K562 (cell line): ENCODE measurements at regions not wholly inside any gene's neighbourhood (a gene's known extent, or its start where the extent isn't known, plus 50 kb on each side); places are given as distances from the start of the nearest gene placed in this dataset.
A peak's percentile ranks its signal among the peaks of the same experiment; 100 is the strongest.

Source experiments
- ADNP ChIP-seq: fragments of 200-800 bp; sonication (Bioruptor generic); IDR thresholded peaks from 2 replicates; pipeline ENCODE4 v1.6.1; 2016; ENCODE audit warnings: missing genetic modification characterization, missing compliant biosample characterization
- C11orf30 ChIP-seq: fragments of 450-650 bp; IDR thresholded peaks from 2 replicates; pipeline ENCODE4 v1.6.1; 2016; ENCODE audit warnings: low read depth, mild to moderate bottlenecking
- TEAD4 ChIP-seq, 2 experiments: sonication (generic) in 1 of 2; formaldehyde crosslinking in 1 of 2; IDR thresholded peaks; 2 replicates each; pipeline versions ENCODE4 v1.6.1 to v1.8.0; 2012 to 2022; ENCODE audit warnings: borderline replicate concordance in 1 of 2, inconsistent platforms in 1 of 2, low read length in 1 of 2, mild to moderate bottlenecking in 1 of 2, missing genetic modification reagents in 1 of 2
- ZKSCAN1 ChIP-seq: fragments of 150-350 bp; IDR thresholded peaks from 2 replicates; pipeline ENCODE4 v1.6.1; 2016; ENCODE audit warnings: low read depth, low read length
- TF ChIP-seq, protein P1 (sequence below): fragments of 450-650 bp; IDR thresholded peaks from 2 replicates; pipeline ENCODE4 v1.6.1; 2017; ENCODE audit warnings: antibody characterized with exemption, mild to moderate bottlenecking
- TF ChIP-seq, protein P2 (sequence below): sonication (generic); formaldehyde crosslinking; IDR thresholded peaks from 2 replicates; pipeline ENCODE4 v1.8.1; 2022; ENCODE audit warnings: missing genetic modification reagents
- TF ChIP-seq, protein P3 (sequence below), 2 experiments: fragments of 200-800 bp in 1 of 2; sonication (Bioruptor generic) in 1 of 2; sonication (generic) in 1 of 2; formaldehyde crosslinking in 1 of 2; IDR thresholded peaks in 1 of 2; conservative IDR thresholded peaks in 1 of 2; 2 replicates each; pipeline versions ENCODE4 v1.5.0 to v1.6.1; 2016 to 2020; ENCODE audit warnings: missing compliant biosample characterization in 1 of 2, missing genetic modification characterization in 1 of 2, missing genetic modification reagents in 1 of 2

DNA sequence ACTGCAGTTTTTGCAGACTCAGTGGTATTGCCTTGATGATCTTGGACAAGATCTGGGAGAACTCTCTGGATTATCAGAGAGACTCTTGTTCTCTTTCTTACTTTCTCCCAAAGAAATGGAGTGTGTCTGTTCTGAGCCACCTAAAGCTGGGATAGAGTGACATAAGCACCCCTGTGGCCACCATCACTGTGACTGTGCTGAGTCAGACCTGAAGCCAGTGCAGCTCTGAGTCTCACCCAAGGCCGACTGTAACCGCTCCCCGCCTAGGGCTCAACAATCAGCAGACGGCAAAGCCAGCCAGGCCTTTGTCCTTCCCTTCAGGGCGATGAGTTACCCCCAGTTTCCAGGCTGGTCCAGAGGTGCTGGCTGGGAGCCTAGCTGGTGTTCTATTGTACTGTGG lies 795.6 kb downstream of the UQCRFS1 start (continued):
- TF ChIP-seq, protein P1, sequence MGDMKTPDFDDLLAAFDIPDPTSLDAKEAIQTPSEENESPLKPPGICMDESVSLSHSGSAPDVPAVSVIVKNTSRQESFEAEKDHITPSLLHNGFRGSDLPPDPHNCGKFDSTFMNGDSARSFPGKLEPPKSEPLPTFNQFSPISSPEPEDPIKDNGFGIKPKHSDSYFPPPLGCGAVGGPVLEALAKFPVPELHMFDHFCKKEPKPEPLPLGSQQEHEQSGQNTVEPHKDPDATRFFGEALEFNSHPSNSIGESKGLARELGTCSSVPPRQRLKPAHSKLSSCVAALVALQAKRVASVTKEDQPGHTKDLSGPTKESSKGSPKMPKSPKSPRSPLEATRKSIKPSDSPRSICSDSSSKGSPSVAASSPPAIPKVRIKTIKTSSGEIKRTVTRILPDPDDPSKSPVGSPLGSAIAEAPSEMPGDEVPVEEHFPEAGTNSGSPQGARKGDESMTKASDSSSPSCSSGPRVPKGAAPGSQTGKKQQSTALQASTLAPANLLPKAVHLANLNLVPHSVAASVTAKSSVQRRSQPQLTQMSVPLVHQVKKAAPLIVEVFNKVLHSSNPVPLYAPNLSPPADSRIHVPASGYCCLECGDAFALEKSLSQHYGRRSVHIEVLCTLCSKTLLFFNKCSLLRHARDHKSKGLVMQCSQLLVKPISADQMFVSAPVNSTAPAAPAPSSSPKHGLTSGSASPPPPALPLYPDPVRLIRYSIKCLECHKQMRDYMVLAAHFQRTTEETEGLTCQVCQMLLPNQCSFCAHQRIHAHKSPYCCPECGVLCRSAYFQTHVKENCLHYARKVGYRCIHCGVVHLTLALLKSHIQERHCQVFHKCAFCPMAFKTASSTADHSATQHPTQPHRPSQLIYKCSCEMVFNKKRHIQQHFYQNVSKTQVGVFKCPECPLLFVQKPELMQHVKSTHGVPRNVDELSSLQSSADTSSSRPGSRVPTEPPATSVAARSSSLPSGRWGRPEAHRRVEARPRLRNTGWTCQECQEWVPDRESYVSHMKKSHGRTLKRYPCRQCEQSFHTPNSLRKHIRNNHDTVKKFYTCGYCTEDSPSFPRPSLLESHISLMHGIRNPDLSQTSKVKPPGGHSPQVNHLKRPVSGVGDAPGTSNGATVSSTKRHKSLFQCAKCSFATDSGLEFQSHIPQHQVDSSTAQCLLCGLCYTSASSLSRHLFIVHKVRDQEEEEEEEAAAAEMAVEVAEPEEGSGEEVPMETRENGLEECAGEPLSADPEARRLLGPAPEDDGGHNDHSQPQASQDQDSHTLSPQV, result no peak
- TF ChIP-seq TEAD4 (IDR thresholded peaks at IDR 0.05; ENCODE audit: low read length), result no peak
- TF ChIP-seq TEAD4 (CRISPR knock-in tag; IDR thresholded peaks at IDR 0.05; ENCODE audit: borderline replicate concordance), result no peak
- TF ChIP-seq, protein P2, sequence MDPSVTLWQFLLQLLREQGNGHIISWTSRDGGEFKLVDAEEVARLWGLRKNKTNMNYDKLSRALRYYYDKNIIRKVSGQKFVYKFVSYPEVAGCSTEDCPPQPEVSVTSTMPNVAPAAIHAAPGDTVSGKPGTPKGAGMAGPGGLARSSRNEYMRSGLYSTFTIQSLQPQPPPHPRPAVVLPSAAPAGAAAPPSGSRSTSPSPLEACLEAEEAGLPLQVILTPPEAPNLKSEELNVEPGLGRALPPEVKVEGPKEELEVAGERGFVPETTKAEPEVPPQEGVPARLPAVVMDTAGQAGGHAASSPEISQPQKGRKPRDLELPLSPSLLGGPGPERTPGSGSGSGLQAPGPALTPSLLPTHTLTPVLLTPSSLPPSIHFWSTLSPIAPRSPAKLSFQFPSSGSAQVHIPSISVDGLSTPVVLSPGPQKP (CRISPR knock-in tag), result no peak
- TF ChIP-seq, protein P3, sequence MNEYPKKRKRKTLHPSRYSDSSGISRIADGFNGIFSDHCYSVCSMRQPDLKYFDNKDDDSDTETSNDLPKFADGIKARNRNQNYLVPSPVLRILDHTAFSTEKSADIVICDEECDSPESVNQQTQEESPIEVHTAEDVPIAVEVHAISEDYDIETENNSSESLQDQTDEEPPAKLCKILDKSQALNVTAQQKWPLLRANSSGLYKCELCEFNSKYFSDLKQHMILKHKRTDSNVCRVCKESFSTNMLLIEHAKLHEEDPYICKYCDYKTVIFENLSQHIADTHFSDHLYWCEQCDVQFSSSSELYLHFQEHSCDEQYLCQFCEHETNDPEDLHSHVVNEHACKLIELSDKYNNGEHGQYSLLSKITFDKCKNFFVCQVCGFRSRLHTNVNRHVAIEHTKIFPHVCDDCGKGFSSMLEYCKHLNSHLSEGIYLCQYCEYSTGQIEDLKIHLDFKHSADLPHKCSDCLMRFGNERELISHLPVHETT (CRISPR knock-in tag; conservative IDR thresholded peaks at IDR 0.05 in 1 of 2, IDR thresholded peaks at IDR 0.05 in 1 of 2), result no peak
- TF ChIP-seq ZKSCAN1, result no peak
- TF ChIP-seq C11orf30, result peak; percentile 36
- TF ChIP-seq ADNP, result no peak
